ENCODE measurements at regions not wholly inside any gene's neighbourhood (a gene's known extent, or its start where the extent isn't known, plus 50 kb on each side); places are given as distances from the start of the nearest gene placed in this dataset.

GRCh38 chr4:30460818-30461217, 259.4 kb upstream of the PCDH7 start:
- Histone ChIP-seq H3K9me2 (ENCODE audit: insufficient read depth) (no peaks in the 10 kb centered on the region), H3K4me1 (ENCODE audit: insufficient read depth) (no peaks in the 10 kb centered on the region), H4K20me1 (replicated peaks; ENCODE audit: insufficient read depth) (no peaks in the 10 kb centered on the region), H3K4me2 (no peak overlapping the region), H3K27me3 (ENCODE audit: insufficient read depth) (no peaks in the 10 kb centered on the region), H2AFZ (peak overlapping the region; percentile 24; the same call in 1 of the 2 replicates), H3K4me3 (no peak overlapping the region), H3K79me2 (replicated peaks; ENCODE audit: insufficient read depth) (no peaks in the 10 kb centered on the region), H3K36me3 (ENCODE audit: insufficient read depth) (no peaks in the 10 kb centered on the region), H3F3A (replicated peaks; ENCODE audit: low read depth) (no peaks in the 10 kb centered on the region), H3K27ac (ENCODE audit: low read depth) (no peak overlapping the region)
- no peaks in the 10 kb centered on the region for H3K9me3 Mint-ChIP-seq
- no peak overlapping the region for H3K4me3 Mint-ChIP-seq
- H3K4me1 Mint-ChIP-seq = peaks cover 13% of the 10 kb centered on the region; the same call in 2 of the 3 replicates
- peak; percentile 70 for ATAC-seq
- H3K27ac Mint-ChIP-seq = peak overlapping the region; percentile 29; the same call in 1 of the 2 replicates
- no peaks in the 10 kb centered on the region for H3K27me3 Mint-ChIP-seq (ENCODE audit: insufficient read depth, low read depth, poor library complexity)
- H3K36me3 Mint-ChIP-seq (ENCODE audit: low read depth) = no peaks in the 10 kb centered on the region
- no peak for TF ChIP-seq EZH2phosphoT487 (IDR thresholded peaks at IDR 0.05; ENCODE audit: unreplicated experiment)
- TF ChIP-seq ZNF331 (CRISPR knock-in tag; IDR thresholded peaks at IDR 0.05; ENCODE audit: low read depth) = no peak
- TF ChIP-seq POLR2AphosphoS5 (IDR thresholded peaks at IDR 0.05; ENCODE audit: low read depth) = no peak
- no peak for TF ChIP-seq CTCF (conservative IDR thresholded peaks at IDR 0.05; ENCODE audit: low read depth in 2 of 2)
- no peak for TF ChIP-seq ZNF462 (CRISPR knock-in tag; IDR thresholded peaks at IDR 0.05)
- no peak for TF ChIP-seq NANOG (IDR thresholded peaks at IDR 0.05; ENCODE audit: borderline replicate concordance)
- no peak for TF ChIP-seq ZNF114 (CRISPR knock-in tag; IDR thresholded peaks at IDR 0.05)
- DNase-seq (ENCODE audit: low spot score) = peak; percentile 17
